ENCODE measurements at regions not wholly inside any gene's neighbourhood (a gene's known extent, or its start where the extent isn't known, plus 50 kb on each side); places are given as distances from the start of the nearest gene placed in this dataset.

DNA sequence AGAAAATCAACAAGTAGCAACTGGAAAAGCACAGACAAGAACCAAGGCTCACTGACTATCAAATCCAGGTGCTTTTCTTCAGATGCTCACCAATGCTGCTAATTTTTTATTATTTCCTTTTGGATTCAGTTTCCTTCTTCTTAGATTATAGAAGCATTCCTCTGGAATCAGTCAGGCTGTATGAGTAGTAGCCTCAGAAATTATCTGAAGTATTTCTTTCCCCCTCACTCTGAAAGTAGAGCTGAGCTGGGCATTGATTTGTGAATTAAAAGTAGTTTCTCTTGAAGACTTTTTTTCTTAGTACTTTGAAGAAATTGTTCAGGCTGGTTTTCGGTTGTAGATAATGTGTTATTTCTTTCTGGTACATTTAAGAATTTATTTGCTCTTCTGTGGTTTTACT, 273.7 kb downstream of the NOL4 start:
- FAIRE-seq: no peak

DNA sequence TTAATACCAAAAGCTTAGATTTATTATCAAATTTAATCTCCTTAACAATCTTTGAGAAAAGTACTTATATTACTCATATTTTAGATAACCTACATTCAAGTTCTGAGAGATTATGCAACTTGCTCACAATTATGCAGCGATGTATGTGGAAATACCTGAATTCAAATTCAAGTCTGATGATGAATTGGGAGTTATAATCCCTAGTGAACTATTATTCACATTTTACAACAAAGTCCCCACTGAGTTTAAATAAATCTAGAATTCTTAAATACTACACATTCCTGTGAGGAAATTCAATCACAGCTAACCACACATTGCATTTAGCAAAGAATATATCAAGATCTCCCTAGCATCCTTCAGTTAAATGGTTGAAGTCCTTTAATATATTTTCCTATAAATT, 278.4 kb downstream of the NOL4 start:
- FAIRE-seq: no peak

DNA sequence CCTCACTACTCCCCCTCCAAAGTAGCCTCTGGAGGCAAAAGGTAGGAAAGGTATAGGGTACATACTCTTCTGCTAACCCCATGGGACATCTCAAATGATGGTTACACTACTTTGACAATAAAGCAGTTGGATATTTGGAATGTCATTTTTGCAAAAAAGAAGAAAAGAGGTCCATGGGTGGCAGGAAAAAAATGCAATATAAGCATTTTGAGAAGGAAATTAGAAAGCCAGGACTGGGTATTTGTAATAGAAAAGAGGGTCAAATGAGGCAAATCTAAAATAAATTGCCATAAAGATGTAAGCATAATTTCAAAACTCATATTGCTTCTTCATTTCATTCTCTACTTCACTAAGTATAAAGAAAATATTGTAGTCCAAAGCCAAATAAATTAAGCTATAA, 280.2 kb downstream of the NOL4 start:
- no peak for FAIRE-seq

DNA sequence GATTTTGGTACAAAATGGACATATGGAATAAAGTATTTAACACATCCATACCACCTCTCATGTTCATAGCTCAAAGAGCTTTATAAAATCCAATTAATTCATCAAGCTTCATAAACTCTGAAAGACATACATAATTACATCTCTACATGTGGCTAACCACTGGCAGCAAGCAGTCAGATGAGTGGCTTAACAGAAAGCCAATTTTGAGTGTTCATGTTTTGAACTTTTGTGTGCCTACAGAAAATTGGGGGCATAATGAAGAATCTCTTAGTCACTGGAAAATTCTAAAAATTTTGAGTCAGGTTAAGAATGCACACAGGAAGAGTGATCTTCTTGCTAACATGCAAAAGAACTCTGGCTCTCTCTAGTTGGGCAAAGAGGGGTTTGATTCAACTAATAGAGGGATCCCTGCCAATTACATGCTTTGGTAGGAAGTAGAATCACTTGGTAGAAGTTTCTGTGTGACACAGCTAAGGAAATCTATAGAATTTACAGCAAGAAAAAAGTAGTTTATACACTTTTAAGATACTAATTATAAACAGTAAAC, 287.4 kb downstream of the NOL4 start:
- no peak for FAIRE-seq

DNA sequence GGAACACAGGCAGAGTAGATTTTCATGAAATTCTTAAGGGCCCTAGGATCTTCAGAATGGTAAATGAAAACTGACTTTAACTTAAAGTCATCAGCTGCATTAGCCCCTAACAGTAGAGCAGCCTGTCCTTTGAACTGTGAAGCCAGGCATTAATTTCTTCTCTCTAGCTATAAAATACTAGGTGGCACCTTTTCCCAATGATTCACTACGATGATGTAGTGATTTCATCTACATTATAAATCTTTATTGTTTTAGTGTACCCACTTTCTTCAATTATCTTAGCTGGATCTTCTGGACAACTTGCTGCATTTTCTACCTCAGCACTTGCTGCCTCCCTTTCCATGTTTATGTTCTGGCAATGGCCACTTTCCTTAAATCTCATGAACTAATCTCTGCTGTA, 290.5 kb downstream of the NOL4 start:
- FAIRE-seq: no peak

DNA sequence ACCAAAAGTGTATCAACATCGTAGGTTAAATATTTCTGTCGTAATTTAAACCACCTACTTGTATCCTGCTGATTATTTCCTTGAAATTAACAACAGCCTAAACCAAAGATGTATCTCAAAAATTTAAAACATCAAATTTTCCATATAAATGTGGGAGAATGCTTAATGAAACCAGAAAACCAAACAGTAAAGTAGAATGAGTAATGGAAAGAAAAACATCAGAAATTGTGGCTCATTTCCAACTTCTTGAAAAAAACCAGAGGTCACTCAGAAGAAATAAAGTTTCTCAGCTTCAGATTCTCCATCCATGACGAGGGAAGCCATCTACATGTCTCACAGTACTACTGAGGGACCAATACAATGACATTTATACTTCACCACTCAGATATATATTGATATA, 296.5 kb downstream of the NOL4 start:
- no peak for FAIRE-seq

DNA sequence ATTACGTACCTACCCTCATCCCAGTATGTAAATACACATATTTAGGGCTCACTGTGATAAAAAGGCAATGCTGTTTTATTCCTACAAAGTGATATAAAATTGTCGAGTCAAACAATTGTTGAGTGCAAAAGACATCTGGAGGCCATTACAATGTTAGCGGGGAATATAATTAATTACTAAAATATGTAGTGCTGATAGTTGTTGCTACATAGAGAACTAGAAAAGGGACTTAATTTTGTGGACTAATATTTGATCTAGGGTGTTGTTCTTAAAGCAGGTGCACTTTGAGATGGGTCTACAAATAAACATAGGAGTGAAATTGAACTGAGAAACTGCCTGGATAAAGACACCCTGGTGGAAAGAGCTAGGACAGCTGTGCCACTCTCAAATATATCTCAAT, 300.1 kb downstream of the NOL4 start:
- FAIRE-seq: no peak

DNA sequence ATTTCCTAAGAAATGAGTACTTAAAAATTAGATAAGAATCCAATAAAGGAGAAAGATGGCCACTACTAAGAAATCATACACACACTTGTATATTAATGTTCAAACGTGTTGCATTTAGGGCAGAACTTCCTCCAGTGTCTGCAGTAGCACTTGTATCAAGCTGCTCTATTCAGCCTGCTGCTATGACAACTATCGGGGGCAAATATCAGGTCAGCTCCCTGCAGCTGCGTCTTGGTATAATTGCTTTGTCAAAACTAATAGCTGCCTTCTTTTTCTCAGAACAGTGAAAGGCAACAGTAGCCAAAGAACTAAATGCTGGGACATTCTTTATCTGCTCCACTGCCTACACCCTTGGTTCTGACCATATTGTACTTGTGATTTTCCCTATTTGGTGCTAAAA, 300.7 kb downstream of the NOL4 start:
- no peak for FAIRE-seq

DNA sequence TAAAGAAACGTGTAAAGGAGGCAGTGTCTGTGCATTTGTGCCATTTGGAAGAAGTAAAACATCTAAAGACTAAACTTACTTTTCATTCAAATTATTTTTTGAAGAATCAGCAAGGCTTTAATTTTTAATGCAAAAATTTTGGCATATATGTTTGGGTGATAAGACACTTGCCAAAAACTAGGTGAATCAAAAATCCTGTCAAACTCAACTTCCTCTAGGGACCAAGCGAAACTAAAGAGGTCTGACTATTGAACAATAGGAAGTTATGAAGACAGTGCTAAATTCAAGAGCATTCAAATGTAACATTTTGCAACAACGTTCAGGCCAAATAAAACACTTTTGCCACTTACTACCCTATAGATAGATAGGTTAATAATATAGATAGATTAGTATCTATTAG, 306.1 kb downstream of the NOL4 start:
- no peak for FAIRE-seq

DNA sequence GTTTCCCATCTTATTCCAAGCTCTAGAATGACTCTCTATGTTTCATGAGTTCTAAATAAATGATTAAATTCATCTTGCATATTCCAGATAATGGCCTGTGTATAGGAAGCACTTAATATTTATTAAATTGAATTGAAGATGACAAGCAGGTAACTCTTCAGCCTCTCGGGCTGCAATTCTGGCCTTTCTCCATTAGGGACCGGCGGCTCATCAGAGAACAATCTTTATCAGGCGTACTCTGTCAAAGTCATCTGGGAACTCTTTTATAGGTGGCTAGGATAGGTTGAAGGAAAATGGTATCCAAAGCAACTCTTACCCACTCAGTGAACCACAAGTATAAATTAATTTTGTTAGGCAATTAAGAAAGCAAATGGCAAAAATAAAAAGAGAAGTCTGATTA, 308.5 kb downstream of the NOL4 start:
- no peak for FAIRE-seq

DNA sequence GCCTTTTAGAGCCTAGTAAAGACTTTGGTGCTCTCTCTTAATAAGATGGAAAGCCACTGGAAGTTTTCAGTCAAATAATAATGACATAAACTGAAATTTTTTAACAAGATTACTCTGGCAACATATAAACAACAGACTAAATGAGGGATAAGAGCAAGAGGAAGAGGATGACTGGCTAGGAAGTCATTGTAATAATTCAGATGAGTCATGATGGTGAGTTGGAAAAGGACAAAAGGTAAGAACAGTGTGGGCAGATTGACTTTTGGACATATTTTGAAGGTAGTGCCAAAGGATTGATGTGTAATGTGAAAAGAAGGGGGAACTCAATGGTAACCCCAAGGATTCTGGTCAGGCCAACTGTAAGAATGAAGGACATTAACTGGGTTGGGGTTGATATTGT, 310.3 kb downstream of the NOL4 start:
- FAIRE-seq: no peak

DNA sequence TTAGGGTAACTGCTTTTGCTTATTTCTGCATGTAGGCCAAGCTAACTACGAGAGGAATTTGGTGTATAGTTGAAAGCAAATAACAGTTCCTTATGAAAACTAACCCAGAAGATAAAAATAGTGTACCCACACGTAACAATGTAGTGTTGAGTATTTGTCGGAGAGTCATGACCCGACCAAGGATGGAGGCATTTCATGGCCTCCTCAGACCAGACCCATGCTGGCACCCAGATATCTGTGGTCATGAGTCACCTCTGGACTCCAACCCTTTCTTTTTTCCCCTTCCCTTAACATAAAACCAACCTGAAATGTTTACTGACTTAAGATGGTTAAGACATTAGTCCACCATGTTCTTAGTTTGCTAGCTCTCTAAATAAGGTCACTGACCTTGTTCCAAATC, 318.7 kb downstream of the NOL4 start:
- no peak for FAIRE-seq

DNA sequence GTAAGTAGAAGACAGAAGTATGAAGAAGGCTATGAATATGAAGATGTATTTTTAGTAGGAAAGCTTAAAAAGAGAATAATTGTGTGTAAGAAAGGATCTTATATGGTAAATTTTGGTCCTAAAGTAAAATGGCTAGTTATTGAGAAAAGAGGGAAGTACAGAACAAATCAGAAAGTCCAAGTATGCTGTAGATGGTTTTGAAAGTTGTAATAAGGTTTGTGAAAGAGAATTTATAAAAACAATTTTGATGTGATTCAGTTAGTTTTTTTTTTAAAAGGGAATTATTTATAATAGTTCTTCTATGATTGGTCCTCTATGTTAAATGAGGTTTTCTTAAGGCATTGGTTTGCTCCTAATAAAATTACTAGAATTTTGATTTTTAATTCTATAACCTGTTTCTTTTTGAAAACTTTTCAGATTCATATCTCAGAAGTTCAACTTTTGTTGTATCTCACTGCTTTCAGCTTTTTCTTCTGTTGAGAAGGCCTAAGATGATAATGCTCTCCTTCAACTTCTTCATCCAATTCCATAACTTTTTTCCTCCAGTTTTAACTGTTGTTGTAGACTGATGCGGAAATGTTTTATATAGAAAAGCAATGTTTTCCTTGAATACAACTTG, 322.7 kb downstream of the NOL4 start:
- no peak for FAIRE-seq

DNA sequence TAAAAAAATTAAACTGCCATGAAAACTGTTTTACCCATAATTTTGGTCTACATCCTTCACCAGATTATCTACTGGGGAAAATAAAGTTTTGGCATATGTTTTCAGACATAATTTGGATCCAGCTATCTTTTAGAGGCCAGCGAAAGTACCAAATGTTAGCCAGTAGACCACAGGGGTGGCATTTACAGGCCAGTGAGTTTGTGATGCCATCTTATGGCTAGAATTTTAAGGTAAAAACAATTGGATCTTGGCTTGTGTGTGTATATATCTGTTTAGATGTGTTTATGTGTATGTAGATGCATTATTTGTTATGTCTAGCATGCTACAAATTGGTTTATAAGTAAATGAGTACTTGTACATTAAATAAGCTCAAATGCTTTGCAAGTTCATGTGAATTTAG, 322.6 kb downstream of the ASXL3 start:
- no peak for FAIRE-seq

DNA sequence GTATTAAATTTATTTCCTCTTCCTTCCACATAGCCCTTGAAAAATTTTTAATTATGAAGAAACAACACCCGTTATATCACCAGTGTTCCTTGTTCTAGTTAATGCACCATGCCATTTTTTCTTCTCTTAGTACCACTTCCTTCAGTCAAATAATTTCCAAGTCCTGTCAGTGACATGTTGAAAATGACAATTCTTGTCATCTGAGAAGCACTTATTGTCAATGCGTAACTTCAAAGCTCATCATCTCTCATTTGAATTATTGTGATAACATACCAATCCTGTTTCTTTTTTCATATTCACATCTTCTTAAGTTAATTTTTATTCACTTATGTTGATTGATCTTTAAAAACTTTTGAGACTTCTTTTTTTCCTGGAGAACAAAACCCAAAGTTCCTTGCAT, 320.4 kb downstream of the ASXL3 start:
- FAIRE-seq: no peak

DNA sequence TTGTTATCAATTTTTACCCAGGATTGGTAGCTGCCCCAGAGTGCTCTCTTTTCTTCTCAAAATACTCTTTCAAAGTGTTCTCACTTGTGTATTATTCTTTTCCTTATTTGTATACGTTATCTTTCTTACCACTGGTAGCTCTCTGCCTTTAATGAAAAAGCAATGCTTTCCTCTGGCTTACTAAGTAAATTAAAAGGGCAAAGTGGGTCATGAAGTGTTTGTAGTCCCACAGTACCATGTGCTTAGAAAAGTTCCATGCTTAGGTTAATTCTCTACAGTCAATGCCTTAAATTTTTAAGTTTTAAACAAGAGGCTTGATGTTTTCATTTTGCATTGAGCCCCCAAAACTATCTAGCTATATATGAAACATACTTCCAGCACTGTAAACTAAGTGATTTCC, 300.2 kb downstream of the ASXL3 start:
- FAIRE-seq: no peak

DNA sequence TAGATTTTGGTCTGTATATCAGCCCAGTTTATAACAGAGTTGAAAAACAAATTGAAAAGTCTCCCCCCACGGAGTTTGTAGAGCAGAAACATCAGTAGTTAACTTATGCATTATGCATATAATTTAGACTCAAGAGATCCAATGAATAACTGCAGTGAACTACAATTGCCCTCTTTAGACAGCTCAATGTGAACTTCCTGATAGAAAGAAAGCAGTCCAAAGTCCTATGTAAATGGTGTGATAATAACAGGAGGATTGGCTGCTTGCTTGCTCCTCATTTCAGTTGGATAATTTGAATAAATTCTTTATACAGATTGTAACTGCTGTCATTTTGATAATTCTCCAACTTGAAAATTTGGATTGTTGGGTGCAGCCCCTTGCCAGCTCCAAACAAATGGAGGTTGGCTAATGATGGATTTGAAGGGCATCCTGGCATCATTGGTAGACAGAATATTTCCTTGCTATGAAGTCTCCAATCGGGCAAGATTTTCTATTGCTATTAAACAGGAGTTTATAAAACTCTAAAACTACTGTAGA, 297.1 kb downstream of the ASXL3 start:
- FAIRE-seq: no peak

DNA sequence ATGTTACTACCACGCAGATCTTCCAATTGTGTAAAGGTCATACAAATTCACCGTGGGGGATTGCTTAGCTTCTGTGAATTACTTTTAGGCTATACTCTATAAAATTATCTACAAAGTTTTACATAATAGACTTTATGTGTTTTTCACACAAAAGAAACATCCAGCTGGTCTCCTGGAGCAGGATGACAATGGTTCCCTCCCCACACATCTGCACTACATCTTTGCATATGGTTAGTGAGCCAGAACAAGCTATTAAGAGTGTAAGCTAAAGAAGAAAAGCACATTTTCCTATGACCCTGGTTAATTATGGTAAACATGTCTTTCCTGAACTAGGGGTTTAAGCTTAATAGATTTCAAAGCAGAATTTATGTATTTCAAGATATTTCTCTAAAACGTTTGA, 295.1 kb downstream of the ASXL3 start:
- no peak for FAIRE-seq

DNA sequence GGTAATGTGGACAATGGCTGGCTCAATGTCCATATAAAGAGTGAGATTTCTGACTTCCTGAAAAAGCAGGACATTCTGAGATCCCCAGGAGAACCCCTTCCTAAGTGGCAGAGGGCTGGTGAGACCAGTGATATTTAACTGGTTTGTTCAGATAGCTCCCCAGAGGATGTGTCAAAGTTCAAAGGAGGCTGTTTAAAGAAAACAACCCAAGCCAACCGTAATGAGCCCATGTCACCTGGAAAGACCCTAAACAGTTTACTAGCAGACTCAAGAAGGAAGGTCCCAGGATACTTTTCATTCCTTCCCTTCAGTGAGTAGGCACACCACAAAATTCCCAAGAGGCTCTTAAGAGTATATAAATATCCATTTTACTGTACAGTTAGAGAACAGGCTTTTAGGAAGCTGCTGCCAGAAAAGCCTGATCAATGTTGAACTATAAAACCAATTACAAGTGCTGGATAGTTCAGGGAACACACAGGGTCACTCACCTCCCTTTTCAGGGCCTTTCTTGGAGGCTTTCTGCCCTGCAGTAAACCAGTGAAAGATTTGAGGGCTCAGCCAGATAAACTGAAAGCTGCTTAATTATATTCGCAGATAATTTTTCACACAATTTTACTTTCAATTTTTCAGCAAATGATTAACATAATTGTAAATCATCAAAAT, 293.5 kb downstream of the ASXL3 start:
- no peak for FAIRE-seq

DNA sequence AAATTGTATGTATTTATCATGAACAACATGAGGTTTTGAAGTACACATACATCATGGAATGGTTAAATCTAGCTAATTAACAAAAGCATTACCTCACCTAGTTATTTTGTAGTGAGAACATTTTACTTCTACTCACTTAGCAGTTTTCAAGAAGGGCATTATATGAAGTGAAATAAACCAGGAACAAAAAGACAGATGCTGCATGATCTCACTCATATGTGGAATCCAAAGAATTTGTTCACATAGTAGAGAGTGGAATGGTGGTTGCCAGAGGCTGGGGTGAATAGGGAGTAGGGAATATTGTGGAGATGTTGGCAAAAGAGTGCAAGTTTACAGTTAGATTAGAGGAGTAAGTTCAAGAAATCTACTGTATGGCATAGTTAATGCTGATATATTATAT, 292.0 kb downstream of the ASXL3 start:
- FAIRE-seq: no peak

DNA sequence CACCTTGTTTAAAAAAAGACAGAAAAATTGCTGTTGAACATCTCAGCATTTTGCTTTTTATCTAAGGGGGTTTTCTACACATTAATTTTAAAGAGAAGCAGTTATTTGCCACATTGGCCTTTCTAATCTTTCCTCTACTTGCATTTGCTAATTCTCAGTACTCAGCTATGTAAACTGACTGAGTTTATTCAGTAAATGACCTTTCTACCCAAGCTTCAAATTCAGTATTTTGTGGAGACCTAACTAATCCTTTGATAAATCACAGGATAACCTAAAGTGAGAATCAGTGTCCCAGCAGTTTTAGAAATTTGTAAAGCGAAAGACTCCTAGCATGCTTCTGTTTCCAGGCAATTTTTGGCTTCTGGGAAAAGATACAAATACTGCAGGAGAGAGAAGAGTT, 288.4 kb downstream of the ASXL3 start:
- FAIRE-seq: no peak

DNA sequence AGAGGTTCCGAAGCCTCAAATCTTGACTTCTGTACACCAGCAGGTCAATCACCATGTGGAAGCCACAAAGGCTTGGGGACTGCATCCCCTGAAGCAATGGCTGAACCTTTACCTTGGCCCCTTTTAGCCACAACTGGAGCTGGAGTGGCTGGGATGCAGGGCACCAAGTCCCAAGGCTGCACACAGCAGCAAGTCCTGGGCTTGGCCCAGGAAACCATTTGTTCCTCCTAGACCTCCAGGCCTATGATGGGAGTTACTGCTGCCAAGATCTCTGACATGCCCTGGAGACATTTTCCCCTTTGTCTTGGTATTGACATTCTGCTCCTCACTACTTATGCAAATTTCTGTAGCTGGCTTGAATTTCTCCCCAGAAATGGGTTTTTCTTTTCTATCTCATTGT, 285.9 kb downstream of the ASXL3 start:
- FAIRE-seq: no peak

DNA sequence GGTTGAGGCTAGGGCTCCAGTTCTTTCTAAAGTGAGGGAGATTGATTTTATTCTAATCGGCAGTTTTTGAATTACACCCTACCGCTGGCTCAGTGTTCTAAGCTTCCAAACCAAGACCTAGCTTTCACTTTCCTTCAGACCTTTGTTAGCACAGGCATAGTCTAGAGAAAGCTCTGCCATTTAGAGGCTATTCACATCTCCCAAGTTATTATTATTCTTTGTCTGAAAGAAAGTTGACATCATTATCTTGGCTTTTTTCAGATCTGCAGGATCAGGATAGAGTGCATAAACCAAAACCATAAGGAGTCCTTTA, 276.8 kb downstream of the ASXL3 start:
- no peak for FAIRE-seq

DNA sequence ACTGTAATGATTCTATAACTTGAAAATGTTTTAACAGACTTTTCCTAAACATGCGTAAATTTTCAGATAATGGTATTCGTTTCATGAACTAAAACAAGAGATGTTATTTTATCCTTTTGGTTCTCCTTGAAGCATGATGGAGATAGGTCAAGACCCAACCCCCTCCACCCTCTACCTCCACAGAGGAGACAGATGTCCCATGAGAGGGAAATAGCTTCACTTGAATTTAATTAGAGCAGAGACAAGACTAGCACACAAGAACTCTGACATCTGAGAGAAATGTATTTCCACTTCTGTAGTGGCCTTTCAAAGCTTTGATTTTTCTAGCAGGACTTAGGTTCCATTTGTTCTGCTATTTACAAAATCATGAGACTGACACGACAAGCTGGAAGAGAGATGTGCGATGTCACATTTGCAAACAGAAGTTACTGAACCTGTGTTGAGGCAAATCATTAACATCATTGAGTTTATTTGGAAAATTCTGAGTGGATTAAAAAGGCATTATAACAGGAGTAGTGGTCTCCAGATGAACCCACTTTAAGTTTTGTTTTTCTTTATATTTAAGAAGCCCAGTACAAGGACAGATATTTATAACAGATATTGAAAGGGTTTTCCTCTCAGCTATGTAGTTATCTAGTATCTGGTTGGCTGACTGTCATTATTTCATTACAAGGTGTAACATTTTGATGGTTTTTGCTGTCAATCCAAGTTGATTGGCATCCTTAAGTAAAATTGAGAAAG, 276.2 kb downstream of the ASXL3 start:
- no peak for FAIRE-seq
